Stimulated activated CD8-positive, alpha-beta memory T cell treated with anti-CD3 and anti-CD28 coated beads, Interleukin-4, amount 100 ng/mL, for 48 hours (primary cell): ENCODE measurements at regions not wholly inside any gene's neighbourhood (a gene's known extent, or its start where the extent isn't known, plus 50 kb on each side); places are given as distances from the start of the nearest gene placed in this dataset.
A peak's percentile ranks its signal among the peaks of the same experiment; 100 is the strongest.

Experiments
- DNase-seq: peaks from one replicate; pipeline ENCODE4 v3.0.0-alpha.2; 2020

- peak; percentile 21 for DNase-seq
These were observed 173.9 kb downstream of the FOXO1 start for GRCh38 chr13:40492511-40492910.

GRCh38 chr13:40494513-40494912 is 171.9 kb downstream of the FOXO1 start:
- no peak for DNase-seq

- peak; percentile 17 for DNase-seq
These were observed 171.4 kb downstream of the FOXO1 start for GRCh38 chr13:40494946-40495620.

- DNase-seq, result peak; percentile 10
These were observed 170.8 kb downstream of the FOXO1 start for GRCh38 chr13:40495621-40496001.

GRCh38 chr13:40496035-40496810 is 170.2 kb downstream of the FOXO1 start:
- peak; percentile 11 for DNase-seq

GRCh38 chr13:40498461-40498860 is 168.0 kb downstream of the FOXO1 start:
- DNase-seq, result peak; percentile 18

GRCh38 chr13:40502236-40502635 is 164.2 kb downstream of the FOXO1 start:
- no peak for DNase-seq

GRCh38 chr13:40503011-40503410 is 163.4 kb downstream of the FOXO1 start:
- no peak for DNase-seq

GRCh38 chr13:40503966-40504591 is 162.4 kb downstream of the FOXO1 start:
- DNase-seq, result no peak

- no peak for DNase-seq
These were observed 161.8 kb downstream of the FOXO1 start for GRCh38 chr13:40504641-40505040.

GRCh38 chr13:40505196-40505595 is 161.2 kb downstream of the FOXO1 start:
- no peak for DNase-seq
